ENCODE measurements at regions not wholly inside any gene's neighbourhood (a gene's known extent, or its start where the extent isn't known, plus 50 kb on each side); places are given as distances from the start of the nearest gene placed in this dataset.

GRCh38 chrX:25601323-25601722 is 536.8 kb upstream of the MAGEB18 start:
- H3K79me2 ChIP-seq (ENCODE audit: low read length): no peaks in the 10 kb centered on the region
- intact Hi-C loops (cut with micrococcal nuclease): no loop called here
- H4K20me1 ChIP-seq (ENCODE audit: low read length): no peaks in the 10 kb centered on the region
- no peak overlapping the region for H2AFZ ChIP-seq (ENCODE audit: low read length)
- ChIA-PET CTCF (no interaction called here), POLR2A (ENCODE audit: unreplicated experiment) (no interaction called here)
- no peaks in the 10 kb centered on the region for H3K4me1 ChIP-seq (ENCODE audit: insufficient read depth, low read length)
- no peak overlapping the region for H3K4me2 ChIP-seq (ENCODE audit: low read length)
- no peak overlapping the region for H3K27ac ChIP-seq (ENCODE audit: low read length)
- no TSS peak for BruUV-seq (replicated peaks)
- H3K27me3 ChIP-seq (ENCODE audit: low read length): no peaks in the 10 kb centered on the region
- no peak for ATAC-seq
- DNase-seq: no peak
- no peaks in the 10 kb centered on the region for H3F3A ChIP-seq (ENCODE audit: low read length, unreplicated experiment)
- H3K9ac ChIP-seq (ENCODE audit: low read length): no peak overlapping the region
- no peak overlapping the region for H3K4me3 ChIP-seq (ENCODE audit: low read length)
- no peaks in the 10 kb centered on the region for H3K9me2 ChIP-seq (replicated peaks; ENCODE audit: low read length)
- no peaks in the 10 kb centered on the region; the same call in 1 of the 2 replicates for H3K9me3 ChIP-seq (ENCODE audit: low read length)
- no peaks in the 10 kb centered on the region for H3K36me3 ChIP-seq (ENCODE audit: low read depth, low read length)
- TF ChIP-seq EZH2phosphoT487 (IDR thresholded peaks at IDR 0.05; ENCODE audit: borderline replicate concordance, low read length) (no peak), EZH2 (IDR thresholded peaks at IDR 0.05; ENCODE audit: low read length, unreplicated experiment) (no peak)
- TF ChIP-seq, protein P1, sequence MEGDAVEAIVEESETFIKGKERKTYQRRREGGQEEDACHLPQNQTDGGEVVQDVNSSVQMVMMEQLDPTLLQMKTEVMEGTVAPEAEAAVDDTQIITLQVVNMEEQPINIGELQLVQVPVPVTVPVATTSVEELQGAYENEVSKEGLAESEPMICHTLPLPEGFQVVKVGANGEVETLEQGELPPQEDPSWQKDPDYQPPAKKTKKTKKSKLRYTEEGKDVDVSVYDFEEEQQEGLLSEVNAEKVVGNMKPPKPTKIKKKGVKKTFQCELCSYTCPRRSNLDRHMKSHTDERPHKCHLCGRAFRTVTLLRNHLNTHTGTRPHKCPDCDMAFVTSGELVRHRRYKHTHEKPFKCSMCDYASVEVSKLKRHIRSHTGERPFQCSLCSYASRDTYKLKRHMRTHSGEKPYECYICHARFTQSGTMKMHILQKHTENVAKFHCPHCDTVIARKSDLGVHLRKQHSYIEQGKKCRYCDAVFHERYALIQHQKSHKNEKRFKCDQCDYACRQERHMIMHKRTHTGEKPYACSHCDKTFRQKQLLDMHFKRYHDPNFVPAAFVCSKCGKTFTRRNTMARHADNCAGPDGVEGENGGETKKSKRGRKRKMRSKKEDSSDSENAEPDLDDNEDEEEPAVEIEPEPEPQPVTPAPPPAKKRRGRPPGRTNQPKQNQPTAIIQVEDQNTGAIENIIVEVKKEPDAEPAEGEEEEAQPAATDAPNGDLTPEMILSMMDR (conservative IDR thresholded peaks at IDR 0.05; ENCODE audit: low read depth, low read length): no peak

DNA sequence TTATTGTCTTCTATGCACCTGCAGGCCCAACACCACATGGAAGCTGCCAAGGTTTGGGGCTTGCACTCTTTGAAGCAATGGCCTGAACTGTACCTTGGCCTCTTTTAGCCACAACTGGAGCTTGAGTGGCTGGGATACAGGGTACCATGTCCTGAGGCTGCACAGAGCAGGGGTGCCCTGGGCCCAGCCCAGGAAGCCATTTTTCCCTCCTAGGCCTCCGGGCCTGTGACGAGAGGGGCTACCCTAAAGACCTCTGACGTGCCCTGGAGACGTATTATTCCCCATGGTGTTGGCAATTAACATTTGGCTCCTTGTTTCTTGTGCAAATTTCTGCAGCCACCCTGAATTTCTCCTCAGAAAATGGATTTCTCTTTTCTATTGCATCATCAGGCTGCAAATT is 519.9 kb upstream of the MAGEB18 start:
- no peaks in the 10 kb centered on the region for H3K4me1 ChIP-seq (ENCODE audit: insufficient read depth, low read length)
- H4K20me1 ChIP-seq (ENCODE audit: low read length): no peaks in the 10 kb centered on the region
- DNase-seq (no peak), ATAC-seq (no peak)
- no peak overlapping the region for H3K27ac ChIP-seq (ENCODE audit: low read length)
- no TSS peak for BruUV-seq (replicated peaks)
- TF ChIP-seq, protein P1 (conservative IDR thresholded peaks at IDR 0.05; ENCODE audit: low read depth, low read length): no peak
- no peak for TF ChIP-seq EZH2phosphoT487 (IDR thresholded peaks at IDR 0.05; ENCODE audit: borderline replicate concordance, low read length)
- no peaks in the 10 kb centered on the region for H3K9me3 ChIP-seq (ENCODE audit: low read length)
- H3K27me3 ChIP-seq (ENCODE audit: low read length): no peaks in the 10 kb centered on the region
- ChIA-PET CTCF (no interaction called here), POLR2A (ENCODE audit: unreplicated experiment) (no interaction called here)
- no peaks in the 10 kb centered on the region for H3K36me3 ChIP-seq (ENCODE audit: low read depth, low read length)
- no peak overlapping the region for H2AFZ ChIP-seq (ENCODE audit: low read length)
- H3K9me2 ChIP-seq (replicated peaks; ENCODE audit: low read length): no peaks in the 10 kb centered on the region
- H3F3A ChIP-seq (ENCODE audit: low read length, unreplicated experiment): no peaks in the 10 kb centered on the region
- H3K9ac ChIP-seq (ENCODE audit: low read length): no peak overlapping the region
- H3K4me2 ChIP-seq (ENCODE audit: low read length): no peak overlapping the region
- intact Hi-C loops (cut with micrococcal nuclease): no loop called here
- H3K79me2 ChIP-seq (ENCODE audit: low read length): no peaks in the 10 kb centered on the region
- no peak overlapping the region for H3K4me3 ChIP-seq (ENCODE audit: low read length)

DNA sequence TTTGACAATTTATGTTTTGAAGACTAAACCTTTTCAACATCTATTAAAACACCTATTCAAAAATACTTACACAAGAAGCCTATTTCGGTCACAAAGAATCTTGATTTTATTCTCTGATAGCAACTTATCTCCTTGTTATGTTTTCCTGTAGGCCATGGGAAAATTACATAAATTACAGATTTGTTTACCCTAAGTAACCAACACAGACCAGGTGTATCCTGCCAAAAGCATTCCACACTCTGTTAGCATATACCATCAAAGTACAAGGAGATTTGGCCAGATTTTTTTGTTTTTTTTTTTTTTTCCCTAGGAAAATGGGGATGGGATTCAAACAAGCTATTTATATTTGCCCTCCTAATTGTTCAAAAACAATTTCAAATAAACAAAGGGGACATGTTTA is 497.9 kb upstream of the MAGEB18 start:
- CTCF ChIA-PET: no interaction called here
- Histone ChIP-seq H3K27me3 (ENCODE audit: low read length) (no peaks in the 10 kb centered on the region), H3K9ac (ENCODE audit: low read length) (no peak overlapping the region), H3K79me2 (ENCODE audit: low read length) (no peaks in the 10 kb centered on the region), H3K36me3 (ENCODE audit: low read depth, low read length) (no peaks in the 10 kb centered on the region), H3K4me1 (ENCODE audit: insufficient read depth, low read length) (no peaks in the 10 kb centered on the region), H3F3A (ENCODE audit: low read length, unreplicated experiment) (no peaks in the 10 kb centered on the region), H3K4me2 (ENCODE audit: low read length) (no peak overlapping the region), H3K4me3 (ENCODE audit: low read length) (no peak overlapping the region), H3K27ac (ENCODE audit: low read length) (no peak overlapping the region), H4K20me1 (ENCODE audit: low read length) (no peaks in the 10 kb centered on the region), H2AFZ (ENCODE audit: low read length) (no peak overlapping the region), H3K9me2 (replicated peaks; ENCODE audit: low read length) (no peaks in the 10 kb centered on the region), H3K9me3 (ENCODE audit: low read length) (no peaks in the 10 kb centered on the region)
- POLR2A ChIA-PET (ENCODE audit: unreplicated experiment): no interaction called here
- intact Hi-C loops (cut with micrococcal nuclease): no loop called here
- BruUV-seq (replicated peaks): no TSS peak
- DNase-seq: no peak
- TF ChIP-seq, protein P1 (conservative IDR thresholded peaks at IDR 0.05; ENCODE audit: low read depth, low read length): no peak
- TF ChIP-seq EZH2 (IDR thresholded peaks at IDR 0.05; ENCODE audit: low read length, unreplicated experiment) (no peak), EZH2phosphoT487 (IDR thresholded peaks at IDR 0.05; ENCODE audit: borderline replicate concordance, low read length) (no peak)
- no peak for ATAC-seq
